Small intestine (tissue), 7 donors: ENCODE measurements at regions not wholly inside any gene's neighbourhood (a gene's known extent, or its start where the extent isn't known, plus 50 kb on each side); places are given as distances from the start of the nearest gene placed in this dataset.
"Not testable (repeated sequence)": the region's sequence is repeated elsewhere in the genome, so short reads cannot be mapped to it uniquely, and the experiment has no call there.

Experiments used
- DNase-seq, 2 donors: peaks; one replicate each; pipeline versions ENCODE4 v3.0.0 to v3.0.0-alpha.2; 2013
- FAIRE-seq: peaks from 2 replicates; lab custom pipeline; 2012; peaks lifted over from hg19 to GRCh38; lab: Jason Lieb, UNC
- H3K27ac ChIP-seq, 3 donors: one replicate each; pipeline ENCODE4 v1.5.1; 2013; ENCODE audit warnings: low read length in 2 of 3, mild to moderate bottlenecking in 2 of 3, control low read depth in 1 of 3, inconsistent platforms in 1 of 3, low read depth in 1 of 3, moderate library complexity in 1 of 3
- H3K27me3 ChIP-seq, 3 donors: one replicate each; pipeline ENCODE4 v1.6.1; 2013; ENCODE audit warnings: low read length in 3 of 3, inconsistent platforms in 1 of 3; ENCODE audit not compliant: control insufficient read depth in 3 of 3, insufficient read depth in 3 of 3
- H3K36me3 ChIP-seq, 3 donors: one replicate each; pipeline ENCODE4 v1.6.1; 2013; ENCODE audit warnings: low read length in 3 of 3, inconsistent platforms in 1 of 3, low read depth in 1 of 3, mild to moderate bottlenecking in 1 of 3, moderate library complexity in 1 of 3; ENCODE audit not compliant: control insufficient read depth in 3 of 3, insufficient read depth in 2 of 3
- H3K4me1 ChIP-seq, 3 donors: one replicate each; pipeline ENCODE4 v1.6.1; 2013; ENCODE audit warnings: low read length in 2 of 3, inconsistent platforms in 1 of 3, low read depth in 1 of 3, mild to moderate bottlenecking in 1 of 3, moderate library complexity in 1 of 3; ENCODE audit not compliant: control insufficient read depth in 3 of 3, insufficient read depth in 2 of 3
- H3K4me3 ChIP-seq, 3 donors: one replicate each; pipeline ENCODE4 v1.5.1; 2013; ENCODE audit warnings: low read length in 3 of 3, control low read depth in 1 of 3, inconsistent platforms in 1 of 3, low read depth in 1 of 3, mild to moderate bottlenecking in 1 of 3, moderate library complexity in 1 of 3
- H3K9me3 ChIP-seq, 2 donors: one replicate each; pipeline ENCODE4 v1.6.1; 2013; ENCODE audit warnings: low read depth in 1 of 2, low read length in 1 of 2; ENCODE audit not compliant: control insufficient read depth in 2 of 2, insufficient read depth in 1 of 2
- WGBS, 3 donors: extraction: QIAGEN DNeasy Blood & Tissue Kit; methylation state at CpG; one replicate each; pipeline ENCODE4 v1.1.7; 2013; 5-methylcytosine and 5-hydroxymethylcytosine counted together
- donor health status: healthy with polysubstance abuse.
- donor health status: control.
- donor health status: control.
- donor health status: Bipolar disorder and iron deficiency.
- donor health status: healthy.

DNA sequence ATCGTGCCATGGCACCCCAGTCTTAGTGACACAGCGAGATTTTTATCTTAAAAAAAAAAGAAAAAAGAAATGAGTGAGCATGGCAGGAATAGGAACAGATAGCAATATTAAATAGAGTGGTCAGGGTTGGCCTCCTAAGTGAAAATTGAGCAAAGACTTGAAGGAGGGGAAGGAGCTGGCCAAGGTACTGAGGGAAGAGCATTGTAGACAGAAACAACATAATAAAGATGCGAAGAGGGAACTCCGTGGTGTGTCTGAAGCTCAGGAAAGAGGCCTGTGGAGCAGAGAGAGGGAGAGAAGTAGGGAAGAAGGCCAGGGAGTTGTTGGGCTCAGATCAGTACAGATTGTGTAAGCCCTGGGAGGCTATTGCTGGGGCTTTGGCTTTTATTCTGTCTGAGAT, 1256.1 kb downstream of the FOXD4L5 start:
- not testable (repeated sequence) for H3K36me3 ChIP-seq, H3K4me1 ChIP-seq, DNase-seq, H3K27me3 ChIP-seq, H3K27ac ChIP-seq, FAIRE-seq, H3K4me3 ChIP-seq
- peaks cover 0 to 12% of the 10 kb centered on the region in 2 donors for H3K9me3 ChIP-seq
- 52 to 67% (median 62%) methylated on average over 4 of the region's 4 CpGs for WGBS, 3 donors

DNA sequence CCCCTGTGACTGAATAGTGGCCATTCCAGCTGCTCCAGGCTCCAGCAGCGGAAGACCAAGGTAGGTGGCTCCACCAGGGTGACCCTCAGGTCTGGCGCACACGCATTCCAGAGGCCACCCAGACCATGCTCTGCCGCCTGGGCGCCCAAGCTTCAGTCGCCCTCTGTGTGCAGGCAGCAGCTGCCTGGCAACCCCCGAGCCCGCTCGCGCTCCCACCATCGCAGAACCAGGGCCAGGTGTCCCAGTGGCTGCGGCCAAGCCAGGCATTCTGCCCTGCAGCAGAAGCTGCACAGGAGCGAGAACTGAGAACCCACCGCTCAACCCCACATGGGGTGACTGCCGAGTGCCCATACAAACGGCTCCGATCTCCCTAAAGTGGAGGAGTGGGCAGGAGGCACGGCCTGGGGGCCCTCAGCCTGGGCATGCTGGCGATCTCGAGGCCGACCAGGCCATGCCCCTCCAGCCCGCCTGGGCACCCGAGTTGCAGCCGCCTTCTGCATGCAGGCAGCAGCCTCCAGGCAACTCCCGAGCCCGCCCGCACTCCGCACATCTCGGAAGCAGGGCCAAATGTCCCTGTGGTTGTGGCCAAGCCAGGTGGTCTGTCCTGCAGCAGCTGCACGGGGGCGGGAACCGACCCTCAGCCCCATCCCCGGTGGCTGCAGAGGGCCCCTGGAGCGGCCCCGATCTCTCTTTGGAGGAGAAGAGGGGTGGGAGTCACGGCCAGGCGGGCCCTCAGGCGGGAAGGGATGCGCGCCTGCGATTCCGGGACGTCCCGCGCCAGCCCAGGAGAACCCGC, 1264.1 kb downstream of the FOXD4L5 start:
- WGBS, 3 donors, result 81 to 85% (median 83%) methylated on average over 42 to 46 of the region's 46 CpGs
- H3K36me3 ChIP-seq, FAIRE-seq, H3K27ac ChIP-seq, DNase-seq, H3K27me3 ChIP-seq, H3K4me1 ChIP-seq, H3K4me3 ChIP-seq: not testable (repeated sequence)
- H3K9me3 ChIP-seq, result peaks cover 0 to 19% of the 10 kb centered on the region in 2 donors

DNA sequence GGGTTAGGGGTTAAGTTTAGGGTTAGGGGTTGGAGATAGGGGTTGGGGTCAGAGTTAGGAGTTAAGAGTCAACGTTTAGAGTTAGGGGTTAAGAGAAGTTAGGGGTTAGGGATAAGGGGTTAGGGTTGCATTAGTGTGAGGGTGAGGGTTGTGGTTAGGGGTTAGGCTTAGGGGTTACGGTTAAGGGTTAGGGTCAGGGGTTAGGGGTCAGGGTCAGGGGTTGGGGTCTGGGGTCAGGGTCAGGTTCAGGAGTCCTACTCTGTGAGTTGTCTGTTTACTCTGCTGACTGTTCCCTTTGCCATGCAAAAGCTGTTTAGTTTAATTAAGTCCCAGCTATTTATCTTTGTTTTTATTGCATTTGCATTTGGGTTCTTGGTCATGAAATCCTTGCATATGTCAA, 1267.3 kb downstream of the FOXD4L5 start:
- not testable (repeated sequence) for H3K36me3 ChIP-seq, H3K27ac ChIP-seq, H3K4me1 ChIP-seq, FAIRE-seq, H3K4me3 ChIP-seq, H3K27me3 ChIP-seq, DNase-seq
- peaks cover 0 to 30% of the 10 kb centered on the region in 2 donors for H3K9me3 ChIP-seq
- WGBS, 3 donors, result 67 to 75% (median 68%) methylated on average over 2 of the region's 2 CpGs

DNA sequence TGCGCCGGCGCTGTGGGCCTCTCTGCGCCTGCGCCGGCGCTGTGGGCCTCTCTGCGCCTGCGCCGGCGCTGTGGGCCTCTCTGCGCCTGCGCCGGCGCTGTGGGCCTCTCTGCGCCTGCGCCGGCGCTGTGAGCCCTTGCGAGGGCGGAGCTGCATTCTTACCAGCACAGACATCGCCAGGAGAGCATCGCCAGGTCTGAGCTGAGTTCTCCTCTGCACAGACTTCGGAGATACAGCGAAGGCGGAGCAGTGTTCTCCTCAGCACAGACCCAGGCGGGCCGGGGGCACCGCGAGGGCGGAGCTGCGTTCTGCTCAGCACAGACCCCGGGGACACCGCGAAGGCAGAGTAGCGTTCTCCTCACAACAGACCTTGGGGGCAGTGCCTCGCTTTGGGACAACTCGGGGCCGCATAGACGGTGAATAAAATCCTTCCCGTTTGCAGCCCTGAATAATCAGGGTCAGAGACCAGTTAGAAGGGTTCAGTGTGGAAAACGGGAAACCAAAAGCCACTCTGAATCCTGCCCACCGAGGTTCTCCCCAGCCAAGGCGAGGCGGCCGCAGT, 1268.1 kb downstream of the FOXD4L5 start:
- H3K27me3 ChIP-seq, FAIRE-seq, H3K36me3 ChIP-seq, H3K4me1 ChIP-seq, H3K27ac ChIP-seq, H3K4me3 ChIP-seq: not testable (repeated sequence)
- peak in 1 of 2 donors; percentile 1 for DNase-seq
- 67 to 71% (median 67%) methylated on average over 31 to 42 of the region's 46 CpGs for whole genome bisulfite sequencing, 3 donors
- peaks cover 0 to 30% of the 10 kb centered on the region in 2 donors for H3K9me3 ChIP-seq

DNA sequence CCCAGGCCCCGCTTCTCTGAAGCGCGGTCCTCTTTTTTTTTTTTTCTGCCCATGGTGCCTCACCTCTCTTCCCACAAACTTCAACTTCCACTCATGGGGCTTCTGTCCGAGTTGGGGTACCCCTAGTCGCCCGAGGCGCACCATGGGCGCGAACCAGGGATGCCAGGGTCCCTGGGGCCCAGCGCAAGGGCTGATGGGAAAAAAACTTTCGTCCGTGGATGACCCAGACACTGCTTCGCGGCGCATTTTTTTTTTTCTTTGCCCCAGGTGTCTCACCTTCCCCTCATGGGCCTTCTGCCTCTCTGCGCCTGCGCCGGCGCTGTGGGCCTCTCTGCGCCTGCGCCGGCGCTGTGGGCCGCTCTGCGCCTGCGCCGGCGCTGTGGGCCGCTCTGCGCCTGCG, 1268.8 kb downstream of the FOXD4L5 start:
- not testable (repeated sequence) for H3K36me3 ChIP-seq, H3K27ac ChIP-seq, FAIRE-seq, H3K4me1 ChIP-seq, H3K27me3 ChIP-seq, DNase-seq
- 61 to 67% (median 62%) methylated on average over 24 to 31 of the region's 31 CpGs for WGBS, 3 donors
- H3K4me3 ChIP-seq, result peak overlapping the region in 1 of 3 donors; percentile 11
- peaks cover 0 to 28% of the 10 kb centered on the region in 2 donors for H3K9me3 ChIP-seq

DNA sequence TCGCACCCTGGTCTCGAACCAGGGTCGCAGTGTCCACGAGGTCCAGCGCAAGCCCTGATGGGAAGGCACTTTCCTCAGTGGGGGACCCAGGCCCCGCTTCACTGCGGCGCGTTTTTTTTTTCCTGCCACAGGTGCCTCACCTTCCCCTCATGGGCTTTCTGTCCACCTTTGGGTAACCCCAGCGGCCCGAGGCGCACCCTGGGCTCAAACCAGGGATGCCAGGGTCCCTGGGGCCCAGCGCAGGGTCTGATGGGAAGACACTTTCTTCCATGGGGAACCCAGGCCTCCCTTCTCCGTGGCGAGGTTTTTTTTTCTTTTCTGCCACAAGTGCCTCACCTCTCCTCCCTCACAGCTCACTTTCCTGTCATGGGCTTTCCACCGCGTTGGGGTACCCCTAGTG, 1269.9 kb downstream of the FOXD4L5 start:
- DNase-seq (no peak), FAIRE-seq (no peak)
- Histone ChIP-seq H3K9me3 (peaks cover 0 to 22% of the 10 kb centered on the region in 2 donors), H3K27ac (no peak overlapping the region), H3K36me3 (no peaks in the 10 kb centered on the region), H3K4me1 (no peaks in the 10 kb centered on the region), H3K4me3 (no peak overlapping the region), H3K27me3 (no peaks in the 10 kb centered on the region)
- WGBS, 3 donors, result 79 to 91% (median 87%) methylated on average over 16 to 17 of the region's 17 CpGs

DNA sequence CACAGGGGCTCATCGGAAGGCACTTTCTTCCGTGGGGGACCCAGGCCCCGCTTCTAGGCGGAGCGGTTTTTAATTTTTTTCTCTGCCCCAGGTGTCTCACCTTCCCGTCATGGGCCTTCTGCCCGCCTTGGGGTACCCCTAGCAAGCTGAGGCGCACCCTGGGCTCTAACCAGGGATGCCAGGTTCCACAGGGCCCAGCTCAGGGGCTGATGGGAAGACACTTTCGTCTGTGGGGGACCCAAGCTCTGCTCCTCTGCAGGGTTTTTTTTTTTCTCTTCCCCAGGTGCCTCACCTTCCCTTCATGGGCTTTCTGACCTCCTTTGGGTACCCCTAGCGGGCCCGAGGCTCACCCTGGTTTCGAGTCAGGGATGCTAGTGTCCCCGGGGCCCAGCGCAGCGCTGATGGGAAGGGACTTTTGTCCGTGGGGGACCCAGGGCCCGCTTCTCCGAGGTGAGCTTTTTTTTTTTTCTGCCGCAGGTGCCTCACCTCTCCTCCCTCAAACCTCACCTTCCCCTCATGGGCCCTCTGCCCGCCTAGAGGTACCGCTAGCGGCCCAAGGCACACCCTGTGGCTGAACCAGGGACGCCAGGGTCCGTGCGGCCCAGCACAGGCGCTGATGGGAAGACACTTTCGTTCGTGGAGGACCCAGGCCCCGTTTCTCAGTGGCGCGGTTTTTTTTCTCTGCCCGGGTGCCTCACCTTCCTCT, 1270.5 kb downstream of the FOXD4L5 start:
- H3K4me3 ChIP-seq, H3K27ac ChIP-seq, FAIRE-seq, H3K27me3 ChIP-seq, H3K4me1 ChIP-seq, DNase-seq, H3K36me3 ChIP-seq: not testable (repeated sequence)
- peaks cover 0 to 22% of the 10 kb centered on the region in 2 donors for H3K9me3 ChIP-seq
- 75 to 79% (median 78%) methylated on average over 32 of the region's 32 CpGs for WGBS, 3 donors

DNA sequence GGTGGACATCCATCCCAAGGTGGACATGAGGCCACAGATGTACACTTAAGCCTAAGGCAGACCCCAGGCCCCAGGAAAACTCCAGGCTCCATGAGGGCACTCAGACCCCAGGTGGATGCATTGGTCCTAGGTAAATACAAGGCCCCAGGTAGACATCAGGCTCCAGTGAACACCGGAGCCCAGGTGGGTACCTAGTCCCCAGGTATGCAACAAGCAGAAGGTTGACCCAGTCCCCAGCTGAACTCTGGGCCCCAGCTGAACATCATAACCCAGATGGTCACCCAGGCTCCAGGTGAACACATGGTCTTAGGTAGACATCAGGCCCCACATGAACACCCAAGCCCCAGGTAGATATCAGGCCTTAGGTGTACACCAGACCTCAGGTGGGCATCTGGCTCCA, 1271.9 kb downstream of the FOXD4L5 start:
- not testable (repeated sequence) for H3K36me3 ChIP-seq, H3K27ac ChIP-seq, DNase-seq, H3K4me1 ChIP-seq, FAIRE-seq, H3K4me3 ChIP-seq, H3K27me3 ChIP-seq
- peaks cover 0 to 22% of the 10 kb centered on the region in 2 donors for H3K9me3 ChIP-seq
- WGBS, 3 donors, result 91 to 97% (median 97%) methylated on average over 1 of the region's 1 CpG
